DND-41 (cell line): ENCODE measurements at regions not wholly inside any gene's neighbourhood (a gene's known extent, or its start where the extent isn't known, plus 50 kb on each side); places are given as distances from the start of the nearest gene placed in this dataset.

Source experiments
- ATAC-seq: fragments of 200-7000 bp; cut with Tn5 transposase; 3 replicates; pipeline ENCODE4 v1.9.1; 2021; ENCODE audit warnings: low read depth; ENCODE audit not compliant: insufficient read depth
- DNase-seq: peaks from one replicate; pipeline ENCODE4 v3.0.0-alpha.2; 2020
- H2AFZ ChIP-seq: 2 replicates; pipeline ENCODE4 v1.6.0; 2012; ENCODE audit warnings: low read depth, low read length
- H3K27ac ChIP-seq: 2 replicates; pipeline ENCODE4 v1.5.1; 2012; ENCODE audit warnings: low read length, inconsistent platforms
- H3K27me3 ChIP-seq: fragments of 200-600 bp; sonication (generic); 2 replicates; pipeline ENCODE4 v1.6.0; 2012; ENCODE audit warnings: low read length, mild to moderate bottlenecking, inconsistent platforms; ENCODE audit not compliant: insufficient read depth, poor library complexity
- H3K36me3 ChIP-seq: 2 replicates; pipeline ENCODE4 v1.5.1; 2012; ENCODE audit warnings: low read length, inconsistent platforms; ENCODE audit not compliant: insufficient read depth
- H3K4me1 ChIP-seq: 2 replicates; pipeline ENCODE4 v1.5.1; 2012; ENCODE audit warnings: mild to moderate bottlenecking, low read length; ENCODE audit not compliant: insufficient read depth
- H3K4me2 ChIP-seq: 2 replicates; pipeline ENCODE4 v1.6.0; 2012; ENCODE audit warnings: mild to moderate bottlenecking, moderate library complexity, low read length, inconsistent platforms; ENCODE audit not compliant: insufficient read depth
- H3K4me3 ChIP-seq, 2 experiments: fragments of 200-600 bp in 1 of 2; shearing (Covaris generic) in 1 of 2; 2 replicates each; pipeline ENCODE4 v1.5.1; 2012 to 2016; ENCODE audit warnings: inconsistent platforms in 2 of 2, low read length in 2 of 2, mild to moderate bottlenecking in 2 of 2, low read depth in 1 of 2, moderate library complexity in 1 of 2
- H3K79me2 ChIP-seq: 2 replicates; pipeline ENCODE4 v1.6.0; 2012; ENCODE audit warnings: low read length, inconsistent platforms; ENCODE audit not compliant: insufficient read depth
- H3K9ac ChIP-seq: 2 replicates; pipeline ENCODE4 v1.6.0; 2012; ENCODE audit warnings: low read depth, mild to moderate bottlenecking, inconsistent platforms, low read length, moderate library complexity
- H3K9me3 ChIP-seq: 2 replicates; pipeline ENCODE4 v1.5.1; 2012; ENCODE audit warnings: low read length, moderate library complexity, mild to moderate bottlenecking, inconsistent platforms; ENCODE audit not compliant: insufficient read depth, severe bottlenecking
- H4K20me1 ChIP-seq: 2 replicates; pipeline ENCODE4 v1.6.0; 2012; ENCODE audit warnings: low read length; ENCODE audit not compliant: insufficient read depth
- CTCF ChIP-seq: IDR thresholded peaks from 2 replicates; pipeline ENCODE4 v1.5.1; 2012; ENCODE audit warnings: borderline replicate concordance, low read length, moderate library complexity, mild to moderate bottlenecking; ENCODE audit not compliant: poor library complexity, severe bottlenecking; ENCODE audit errors: extremely low read depth
- EZH2 ChIP-seq: IDR thresholded peaks from 3 replicates; pipeline ENCODE4 v1.6.1; 2012; ENCODE audit warnings: borderline replicate concordance, low read depth, mild to moderate bottlenecking, moderate library complexity, low read length, inconsistent platforms; ENCODE audit not compliant: severe bottlenecking

GRCh38 chr13:89310943-89311672 lies 1639.9 kb downstream of the SLITRK5 start:
- no peak for ATAC-seq
- Histone ChIP-seq H3K4me1 (no peaks in the 10 kb centered on the region), H3K79me2 (no peaks in the 10 kb centered on the region)

GRCh38 chr13:89315287-89315686 lies 1644.1 kb downstream of the SLITRK5 start:
- H3K27me3 ChIP-seq: no peaks in the 10 kb centered on the region
- no peaks in the 10 kb centered on the region for H3K4me1 ChIP-seq
- no peak overlapping the region for H2AFZ ChIP-seq
- H3K79me2 ChIP-seq: no peaks in the 10 kb centered on the region
- ATAC-seq (no peak), DNase-seq (no peak)
- H3K4me2 ChIP-seq: no peak overlapping the region
- H3K36me3 ChIP-seq: no peaks in the 10 kb centered on the region
- TF ChIP-seq EZH2 (no peak), CTCF (no peak)
- H3K9me3 ChIP-seq: peaks cover 2% of the 10 kb centered on the region
- no peaks in the 10 kb centered on the region for H4K20me1 ChIP-seq
- no peak overlapping the region for H3K9ac ChIP-seq
- H3K27ac ChIP-seq: no peak overlapping the region
- H3K4me3 ChIP-seq: no peak overlapping the region

More at GRCh38 chr13:89310943-89311672, 1639.9 kb downstream of the SLITRK5 start:
- H3K9ac ChIP-seq: no peak overlapping the region
- no peaks in the 10 kb centered on the region for H4K20me1 ChIP-seq
- no peak for DNase-seq
- no peaks in the 10 kb centered on the region for H3K27me3 ChIP-seq
- H3K9me3 ChIP-seq: no peaks in the 10 kb centered on the region
- no peak overlapping the region for H3K27ac ChIP-seq
- H3K4me3 ChIP-seq: no peak overlapping the region
- H3K4me2 ChIP-seq: no peak overlapping the region
- no peak for TF ChIP-seq EZH2
- TF ChIP-seq CTCF: no peak
- H3K36me3 ChIP-seq: no peaks in the 10 kb centered on the region
- H2AFZ ChIP-seq: no peak overlapping the region

- Histone ChIP-seq H2AFZ (no peak overlapping the region), H3K4me2 (no peak overlapping the region), H4K20me1 (no peaks in the 10 kb centered on the region), H3K9me3 (no peaks in the 10 kb centered on the region), H3K4me1 (no peaks in the 10 kb centered on the region), H3K4me3 (no peak overlapping the region), H3K27ac (no peak overlapping the region), H3K79me2 (no peaks in the 10 kb centered on the region), H3K9ac (no peak overlapping the region), H3K27me3 (no peaks in the 10 kb centered on the region), H3K36me3 (no peaks in the 10 kb centered on the region)
- TF ChIP-seq EZH2 (no peak), CTCF (no peak)
- no peak for ATAC-seq
- DNase-seq: no peak
Observed at GRCh38 chr13:89322466-89322865, 1651.3 kb downstream of the SLITRK5 start.

- no peaks in the 10 kb centered on the region for H3K79me2 ChIP-seq
- H3K36me3 ChIP-seq: no peaks in the 10 kb centered on the region
- no peak for TF ChIP-seq CTCF
- no peaks in the 10 kb centered on the region for H3K4me1 ChIP-seq
- no peaks in the 10 kb centered on the region for H3K27me3 ChIP-seq
- no peak overlapping the region for H3K4me2 ChIP-seq
- H4K20me1 ChIP-seq: no peaks in the 10 kb centered on the region
- no peaks in the 10 kb centered on the region for H3K9me3 ChIP-seq
- DNase-seq (no peak), ATAC-seq (no peak)
- H2AFZ ChIP-seq: no peak overlapping the region
- H3K27ac ChIP-seq: no peak overlapping the region
- no peak overlapping the region for H3K9ac ChIP-seq
- H3K4me3 ChIP-seq: no peak overlapping the region
Observed at GRCh38 chr13:89324582-89324981, 1653.4 kb downstream of the SLITRK5 start.
